ENCODE measurements at regions not wholly inside any gene's neighbourhood (a gene's known extent, or its start where the extent isn't known, plus 50 kb on each side); places are given as distances from the start of the nearest gene placed in this dataset.

DNA sequence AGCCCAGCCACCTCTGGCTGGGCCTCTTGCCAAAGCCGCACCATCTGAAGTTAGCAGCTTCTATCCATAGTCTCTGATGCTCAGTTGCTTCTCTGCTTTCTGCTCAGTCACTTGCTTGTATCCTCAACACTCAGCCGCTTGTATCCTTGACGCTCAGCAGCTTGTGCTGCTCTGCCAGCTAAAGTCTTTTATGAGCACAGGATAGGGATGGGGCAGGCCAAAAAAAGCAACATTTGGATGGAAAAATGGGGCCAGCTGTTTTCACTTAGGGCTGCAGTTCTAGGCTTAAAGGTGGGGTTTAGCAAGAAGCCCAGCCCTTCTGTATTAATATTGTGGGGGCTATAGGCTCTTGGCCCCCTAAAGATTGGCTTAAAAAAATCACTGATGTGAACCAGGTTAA is 739.4 kb downstream of the CDH8 start:
- no peak for TF ChIP-seq SIN3A (IDR thresholded peaks at IDR 0.05; ENCODE audit: borderline replicate concordance, insufficient read depth, low read length)
- TF ChIP-seq, protein P1, sequence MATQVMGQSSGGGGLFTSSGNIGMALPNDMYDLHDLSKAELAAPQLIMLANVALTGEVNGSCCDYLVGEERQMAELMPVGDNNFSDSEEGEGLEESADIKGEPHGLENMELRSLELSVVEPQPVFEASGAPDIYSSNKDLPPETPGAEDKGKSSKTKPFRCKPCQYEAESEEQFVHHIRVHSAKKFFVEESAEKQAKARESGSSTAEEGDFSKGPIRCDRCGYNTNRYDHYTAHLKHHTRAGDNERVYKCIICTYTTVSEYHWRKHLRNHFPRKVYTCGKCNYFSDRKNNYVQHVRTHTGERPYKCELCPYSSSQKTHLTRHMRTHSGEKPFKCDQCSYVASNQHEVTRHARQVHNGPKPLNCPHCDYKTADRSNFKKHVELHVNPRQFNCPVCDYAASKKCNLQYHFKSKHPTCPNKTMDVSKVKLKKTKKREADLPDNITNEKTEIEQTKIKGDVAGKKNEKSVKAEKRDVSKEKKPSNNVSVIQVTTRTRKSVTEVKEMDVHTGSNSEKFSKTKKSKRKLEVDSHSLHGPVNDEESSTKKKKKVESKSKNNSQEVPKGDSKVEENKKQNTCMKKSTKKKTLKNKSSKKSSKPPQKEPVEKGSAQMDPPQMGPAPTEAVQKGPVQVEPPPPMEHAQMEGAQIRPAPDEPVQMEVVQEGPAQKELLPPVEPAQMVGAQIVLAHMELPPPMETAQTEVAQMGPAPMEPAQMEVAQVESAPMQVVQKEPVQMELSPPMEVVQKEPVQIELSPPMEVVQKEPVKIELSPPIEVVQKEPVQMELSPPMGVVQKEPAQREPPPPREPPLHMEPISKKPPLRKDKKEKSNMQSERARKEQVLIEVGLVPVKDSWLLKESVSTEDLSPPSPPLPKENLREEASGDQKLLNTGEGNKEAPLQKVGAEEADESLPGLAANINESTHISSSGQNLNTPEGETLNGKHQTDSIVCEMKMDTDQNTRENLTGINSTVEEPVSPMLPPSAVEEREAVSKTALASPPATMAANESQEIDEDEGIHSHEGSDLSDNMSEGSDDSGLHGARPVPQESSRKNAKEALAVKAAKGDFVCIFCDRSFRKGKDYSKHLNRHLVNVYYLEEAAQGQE (IDR thresholded peaks at IDR 0.05; ENCODE audit: insufficient read depth in 1 of 2, low read depth in 2 of 2, low read length in 2 of 2): no peak
- no peak for TF ChIP-seq POLR2AphosphoS5 (IDR thresholded peaks at IDR 0.05; ENCODE audit: low read depth, low read length)
- TF ChIP-seq TAF1 (IDR thresholded peaks at IDR 0.05; ENCODE audit: borderline replicate concordance, insufficient read depth, low read length): no peak

Measured in PFSK-1 (cell line).